T-cell (primary cell): ENCODE measurements at regions not wholly inside any gene's neighbourhood (a gene's known extent, or its start where the extent isn't known, plus 50 kb on each side); places are given as distances from the start of the nearest gene placed in this dataset.

Experiments used
- ATAC-seq, 4 experiments: fragments of 200-7000 bp in 3 of 4; fragments of 150-1000 bp in 1 of 4; cut with Tn5 transposase; replicated peaks in 1 of 4; 1 replicate in 3 of 4; 2 replicates in 1 of 4; pipeline ENCODE4 v1.10.0; 2021; ENCODE audit warnings: moderate library complexity in 3 of 4, mild to moderate bottlenecking in 2 of 4, moderate number of reproducible peaks in 1 of 4
- CTCF ChIA-PET, 2 donors: fragments of 300-600 bp; sonication (Branson Sonifier 250); formaldehyde crosslinking; loops; one replicate each; lab custom pipeline; 2022; ENCODE audit warnings: antibody characterized with exemption in 2 of 2; lab: Charles Lee
- POLR2A ChIA-PET, 2 donors: fragments of 300-600 bp; sonication (Branson Sonifier 250); formaldehyde crosslinking; loops; one replicate each; lab custom pipeline; 2022; ENCODE audit warnings: antibody characterized with exemption in 2 of 2; lab: Charles Lee
- DNase-seq, 35 experiments: peaks; one replicate each; pipeline versions ENCODE4 v3.0.0 to v3.0.0-alpha.2; 2013 to 2023
- H3K27ac ChIP-seq: one replicate; pipeline ENCODE4 v1.5.1; 2013; ENCODE audit warnings: low read length
- H3K27me3 ChIP-seq, 2 experiments: replicated peaks in 1 of 2; 1 replicate in 1 of 2; 2 replicates in 1 of 2; pipeline versions ENCODE4 v1.6.1 to v1.7.0; 2013; ENCODE audit warnings: low read length in 1 of 2, mixed read lengths in 1 of 2; ENCODE audit not compliant: control insufficient read depth in 2 of 2, insufficient read depth in 2 of 2; ENCODE audit errors: extremely low read depth in 1 of 2
- H3K36me3 ChIP-seq, 2 donors: 1 replicate in 1 of 2; 2 replicates in 1 of 2; pipeline versions ENCODE4 v1.6.1 to v1.7.0; 2013; ENCODE audit warnings: low read length in 1 of 2; ENCODE audit not compliant: control insufficient read depth in 2 of 2, insufficient read depth in 1 of 2; ENCODE audit errors: extremely low read depth in 1 of 2
- H3K4me1 ChIP-seq, 2 experiments: 1 replicate in 1 of 2; 2 replicates in 1 of 2; pipeline versions ENCODE4 v1.6.1 to v1.7.0; 2013; ENCODE audit warnings: low read length in 2 of 2, mixed read lengths in 1 of 2; ENCODE audit not compliant: insufficient read depth in 2 of 2, control insufficient read depth in 1 of 2; ENCODE audit errors: extremely low read depth in 1 of 2
- H3K4me3 ChIP-seq, 2 donors: 1 replicate in 1 of 2; 2 replicates in 1 of 2; pipeline versions ENCODE4 v1.5.1 to v1.7.0; 2013; ENCODE audit warnings: mild to moderate bottlenecking in 2 of 2, low read length in 1 of 2, moderate library complexity in 1 of 2; ENCODE audit not compliant: control insufficient read depth in 1 of 2; ENCODE audit errors: extremely low read depth in 1 of 2
- H3K9me3 ChIP-seq: 2 replicates; pipeline ENCODE4 v1.7.0; 2013
- H3K27ac Mint-ChIP-seq, 2 donors: one replicate each; pipeline ENCODE4 v1.8.0; 2020 to 2021; ENCODE audit warnings: mild to moderate bottlenecking in 2 of 2, mixed read lengths in 2 of 2
- H3K27me3 Mint-ChIP-seq, 2 donors: one replicate each; pipeline ENCODE4 v1.8.0; 2021 to 2022; ENCODE audit warnings: mixed read lengths in 2 of 2
- H3K36me3 Mint-ChIP-seq: one replicate; pipeline ENCODE4 v1.8.0; 2021; ENCODE audit warnings: mixed read lengths
- H3K4me1 Mint-ChIP-seq, 3 donors: one replicate each; pipeline ENCODE4 v1.8.0; 2020 to 2022; ENCODE audit warnings: mixed read lengths in 3 of 3, mild to moderate bottlenecking in 1 of 3
- H3K4me3 Mint-ChIP-seq, 3 donors: one replicate each; pipeline ENCODE4 v1.8.0; 2020 to 2022; ENCODE audit warnings: mild to moderate bottlenecking in 3 of 3, mixed read lengths in 3 of 3, moderate library complexity in 3 of 3
- H3K9me3 Mint-ChIP-seq, 3 donors: one replicate each; pipeline ENCODE4 v1.8.0; 2020 to 2022; ENCODE audit warnings: mixed read lengths in 3 of 3
- WGBS: methylation state at CpG from one replicate; pipeline ENCODE4 v1.1.5; 2013; ENCODE audit warnings: missing lambda C conversion rate; ENCODE audit not compliant: insufficient coverage; 5-methylcytosine and 5-hydroxymethylcytosine counted together

DNA sequence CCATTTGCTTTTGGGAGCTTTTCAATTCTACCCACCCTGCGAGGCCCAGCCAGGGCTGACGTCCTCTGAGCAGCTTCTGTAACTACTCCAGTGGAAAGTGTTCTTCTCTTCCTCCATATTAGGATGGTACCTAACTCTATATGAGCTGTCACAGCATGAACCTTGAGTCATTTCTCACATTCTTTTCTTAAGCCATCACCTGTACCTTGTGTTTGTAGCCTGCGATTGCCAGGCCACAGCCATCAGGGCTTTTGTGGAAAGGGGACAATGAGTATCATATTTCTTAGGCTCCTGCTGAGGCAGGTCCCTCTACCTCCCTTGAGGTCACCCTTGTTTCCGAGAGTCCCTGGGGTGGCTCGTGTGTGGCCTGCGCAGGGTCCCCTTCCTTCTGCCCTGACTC lies 144.5 kb upstream of the DLX2 start:
- Histone ChIP-seq H3K27me3 (peaks cover 0 to 7% of the 10 kb centered on the region in 2 experiments), H3K36me3 (no peaks in the 10 kb centered on the region), H3K27ac (no peak overlapping the region), H3K9me3 (no peaks in the 10 kb centered on the region), H3K4me3 (no peak overlapping the region), H3K4me1 (peaks cover 0 to 6% of the 10 kb centered on the region in 2 experiments)
- H3K4me1 Mint-ChIP-seq = peaks cover 10 to 17% (median 14%) of the 10 kb centered on the region in 3 donors
- no peak overlapping the region for H3K4me3 Mint-ChIP-seq
- ChIA-PET CTCF (interaction anchor here in 1 of 2 donors (0.6 kb wide), 1 partner anchor 44 kb away, joined by 5 read pairs; no protein-coding TSS in a partner anchor), POLR2A (no interaction called here)
- DNase-seq (no peak), ATAC-seq (no peak)
- no peaks in the 10 kb centered on the region for H3K36me3 Mint-ChIP-seq
- WGBS = 95% methylated on average over 5 of the region's 6 CpGs
- H3K9me3 Mint-ChIP-seq = no peaks in the 10 kb centered on the region
- no peaks in the 10 kb centered on the region for H3K27me3 Mint-ChIP-seq
- no peak overlapping the region for H3K27ac Mint-ChIP-seq

DNA sequence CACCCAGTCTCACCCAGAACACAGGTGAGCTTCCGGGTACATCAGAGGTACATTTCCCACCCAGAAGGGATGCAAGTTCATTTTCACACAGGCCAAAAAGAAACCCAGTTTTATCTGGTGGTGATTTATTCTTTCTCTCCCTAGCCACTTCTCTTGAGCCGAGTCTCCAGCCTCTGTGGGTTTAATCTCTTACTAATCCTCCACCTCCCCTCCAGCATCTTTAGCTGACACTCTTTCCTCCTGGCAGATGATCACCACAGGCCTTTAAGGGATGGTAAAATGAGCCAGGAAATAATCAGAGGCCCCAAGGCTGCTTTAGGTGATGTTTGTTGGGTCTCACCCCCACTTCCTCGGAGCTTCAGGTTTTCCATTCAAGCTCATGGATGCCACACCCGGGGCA lies 145.7 kb upstream of the DLX2 start:
- POLR2A ChIA-PET = interaction anchor here in 1 of 2 donors (0.7 kb wide), 1 partner anchor 9 kb away, joined by 3 read pairs; no protein-coding TSS in a partner anchor

DNA sequence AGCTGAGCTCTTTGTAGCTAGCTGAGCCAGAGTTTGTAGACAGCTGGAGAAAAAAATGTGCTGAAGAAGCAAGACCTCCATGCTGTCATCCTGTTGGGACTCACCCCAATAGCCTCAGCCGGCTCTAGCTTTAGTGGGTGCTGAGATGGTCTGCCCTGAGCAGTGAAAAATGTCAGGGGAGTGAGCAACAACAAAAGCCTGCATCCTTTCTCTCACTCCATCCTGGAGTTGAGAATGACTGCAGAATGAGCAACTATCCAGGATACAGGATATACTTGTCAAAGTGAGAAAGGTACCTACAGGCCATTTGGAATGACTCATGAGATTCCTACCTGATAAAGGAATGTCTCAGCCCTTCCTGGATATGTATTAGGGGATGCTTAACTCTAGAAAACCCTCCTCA lies 146.1 kb upstream of the DLX2 start:
- no peak for ATAC-seq
- WGBS = 100% methylated on average over 1 of the region's 1 CpG
- peaks cover 0 to 7% of the 10 kb centered on the region in 2 experiments for H3K27me3 ChIP-seq
- H3K4me1 Mint-ChIP-seq = peaks cover 7 to 25% (median 23%) of the 10 kb centered on the region in 3 donors
- no peak overlapping the region for H3K27ac ChIP-seq
- ChIA-PET POLR2A (interaction anchor here in 1 of 2 donors (0.7 kb wide), 1 partner anchor 10 kb away, joined by 3 read pairs; no protein-coding TSS in a partner anchor), CTCF (no interaction called here)
- no peaks in the 10 kb centered on the region for H3K9me3 ChIP-seq
- no peak overlapping the region for H3K4me3 ChIP-seq
- no peaks in the 10 kb centered on the region for H3K27me3 Mint-ChIP-seq
- H3K27ac Mint-ChIP-seq = no peak overlapping the region
- H3K36me3 ChIP-seq = no peaks in the 10 kb centered on the region
- H3K4me1 ChIP-seq = peaks cover 0 to 4% of the 10 kb centered on the region in 2 experiments
- H3K36me3 Mint-ChIP-seq = no peaks in the 10 kb centered on the region
- no peak overlapping the region for H3K4me3 Mint-ChIP-seq
- no peaks in the 10 kb centered on the region for H3K9me3 Mint-ChIP-seq
- no peak for DNase-seq

More for the DNA sequence above, 145.7 kb upstream of the DLX2 start:
- Mint-ChIP-seq H3K36me3 (no peaks in the 10 kb centered on the region), H3K4me1 (peaks cover 6 to 21% (median 19%) of the 10 kb centered on the region in 3 donors), H3K9me3 (no peaks in the 10 kb centered on the region), H3K27me3 (no peaks in the 10 kb centered on the region), H3K27ac (no peak overlapping the region), H3K4me3 (no peak overlapping the region)
- H3K27me3 ChIP-seq = peaks cover 0 to 7% of the 10 kb centered on the region in 2 experiments
- no peak overlapping the region for H3K4me3 ChIP-seq
- CTCF ChIA-PET = no interaction called here
- peaks cover 0 to 3% of the 10 kb centered on the region in 2 experiments for H3K4me1 ChIP-seq
- no peaks in the 10 kb centered on the region for H3K36me3 ChIP-seq
- H3K27ac ChIP-seq = no peak overlapping the region
- 100% methylated on average over 1 of the region's 4 CpGs for WGBS
- DNase-seq = no peak
- no peaks in the 10 kb centered on the region for H3K9me3 ChIP-seq
- no peak for ATAC-seq

DNA sequence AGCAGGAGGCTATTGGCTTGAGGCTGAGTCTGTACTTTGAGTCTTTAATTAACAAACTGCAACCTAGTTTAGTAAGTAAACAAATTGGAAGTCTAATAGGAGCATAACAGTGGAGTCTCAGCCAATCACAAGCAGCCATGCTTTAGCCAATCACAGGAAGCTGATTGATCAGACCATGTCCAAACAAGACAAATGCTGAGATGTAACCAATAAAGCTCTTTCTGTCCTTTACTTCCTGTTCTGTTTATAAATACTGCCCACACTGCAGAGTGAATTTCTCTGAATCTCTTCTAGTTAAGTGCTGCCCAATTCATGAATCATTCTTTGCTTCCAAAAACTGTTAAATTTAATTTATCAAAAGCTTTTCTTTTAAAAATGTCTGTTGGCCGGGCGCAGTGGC lies 146.6 kb upstream of the DLX2 start:
- no peak for ATAC-seq
- peaks cover 13 to 31% (median 28%) of the 10 kb centered on the region in 3 donors for H3K4me1 Mint-ChIP-seq
- no peaks in the 10 kb centered on the region for H3K27me3 Mint-ChIP-seq
- H3K27ac Mint-ChIP-seq = no peak overlapping the region
- Histone ChIP-seq H3K4me3 (no peak overlapping the region), H3K27ac (no peak overlapping the region), H3K4me1 (peaks cover 3 to 4% of the 10 kb centered on the region in 2 experiments), H3K27me3 (peaks cover 0 to 7% of the 10 kb centered on the region in 2 experiments), H3K9me3 (no peaks in the 10 kb centered on the region), H3K36me3 (no peaks in the 10 kb centered on the region)
- no CpG with 5 or more reads among the region's 2 CpGs for WGBS
- no peaks in the 10 kb centered on the region for H3K9me3 Mint-ChIP-seq
- H3K36me3 Mint-ChIP-seq = no peaks in the 10 kb centered on the region
- no peak for DNase-seq
- ChIA-PET CTCF (no interaction called here), POLR2A (no interaction called here)
- no peak overlapping the region for H3K4me3 Mint-ChIP-seq

DNA sequence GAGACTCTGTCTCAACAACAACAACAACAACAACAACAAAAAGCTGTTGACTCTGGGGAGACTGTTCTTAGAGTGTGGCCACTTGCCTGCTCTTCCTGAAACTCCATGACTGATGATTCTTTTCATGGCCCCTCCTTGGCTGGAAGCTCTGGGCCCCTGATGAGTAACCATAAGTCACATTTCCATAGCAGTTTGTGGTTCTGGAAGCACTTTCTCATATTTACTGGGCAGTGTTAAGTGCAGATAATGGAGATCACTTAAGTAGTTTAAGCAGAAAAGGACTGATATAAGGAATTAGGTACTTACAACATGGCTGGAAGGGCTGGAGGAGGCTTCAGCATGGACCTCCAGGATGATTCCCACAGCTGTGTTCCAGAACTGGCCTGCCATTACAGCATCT lies 147.3 kb upstream of the DLX2 start:
- POLR2A ChIA-PET = no interaction called here
- Histone ChIP-seq H3K36me3 (no peaks in the 10 kb centered on the region), H3K9me3 (no peaks in the 10 kb centered on the region), H3K27ac (no peak overlapping the region), H3K4me1 (peaks cover 3 to 4% of the 10 kb centered on the region in 2 experiments), H3K27me3 (peaks cover 0 to 7% of the 10 kb centered on the region in 2 experiments), H3K4me3 (no peak overlapping the region)
- peaks cover 14 to 36% (median 29%) of the 10 kb centered on the region in 3 donors for H3K4me1 Mint-ChIP-seq
- ATAC-seq (no peak), DNase-seq (no peak)
- H3K36me3 Mint-ChIP-seq = no peaks in the 10 kb centered on the region
- H3K27me3 Mint-ChIP-seq = no peaks in the 10 kb centered on the region
- no peaks in the 10 kb centered on the region for H3K9me3 Mint-ChIP-seq
- H3K4me3 Mint-ChIP-seq = no peak overlapping the region
- H3K27ac Mint-ChIP-seq = no peak overlapping the region
- CTCF ChIA-PET = no interaction called here

DNA sequence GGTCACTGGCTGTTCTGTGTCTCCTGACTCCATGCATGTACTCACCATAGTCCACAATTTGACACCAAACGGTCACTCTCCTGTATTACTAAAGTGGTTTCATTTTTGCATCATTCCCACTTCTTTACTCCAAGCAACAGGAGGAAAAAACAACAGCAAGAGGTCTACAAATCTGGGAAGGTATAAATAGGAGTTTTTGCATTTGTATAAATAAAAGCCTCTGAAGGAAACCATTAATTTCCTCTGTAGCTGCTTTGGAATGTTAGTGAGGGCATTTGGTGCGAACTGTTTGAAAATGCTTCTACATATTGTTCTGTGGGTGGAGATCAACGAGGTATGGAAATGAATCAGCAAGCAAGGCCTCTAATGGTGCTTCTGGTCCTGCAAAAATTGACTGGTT lies 148.5 kb upstream of the DLX2 start:
- Mint-ChIP-seq H3K9me3 (no peaks in the 10 kb centered on the region), H3K4me3 (no peak overlapping the region), H3K27me3 (no peaks in the 10 kb centered on the region), H3K4me1 (peaks cover 14 to 36% (median 29%) of the 10 kb centered on the region in 3 donors), H3K27ac (no peak overlapping the region), H3K36me3 (no peaks in the 10 kb centered on the region)
- Histone ChIP-seq H3K27ac (no peak overlapping the region), H3K9me3 (no peaks in the 10 kb centered on the region), H3K27me3 (peaks cover 0 to 7% of the 10 kb centered on the region in 2 experiments), H3K4me3 (no peak overlapping the region), H3K4me1 (peaks cover 3 to 4% of the 10 kb centered on the region in 2 experiments), H3K36me3 (no peaks in the 10 kb centered on the region)
- POLR2A ChIA-PET = no interaction called here
- no peak for ATAC-seq
- WGBS = 50% methylated on average over 2 of the region's 3 CpGs
- CTCF ChIA-PET = no interaction called here
- no peak for DNase-seq

DNA sequence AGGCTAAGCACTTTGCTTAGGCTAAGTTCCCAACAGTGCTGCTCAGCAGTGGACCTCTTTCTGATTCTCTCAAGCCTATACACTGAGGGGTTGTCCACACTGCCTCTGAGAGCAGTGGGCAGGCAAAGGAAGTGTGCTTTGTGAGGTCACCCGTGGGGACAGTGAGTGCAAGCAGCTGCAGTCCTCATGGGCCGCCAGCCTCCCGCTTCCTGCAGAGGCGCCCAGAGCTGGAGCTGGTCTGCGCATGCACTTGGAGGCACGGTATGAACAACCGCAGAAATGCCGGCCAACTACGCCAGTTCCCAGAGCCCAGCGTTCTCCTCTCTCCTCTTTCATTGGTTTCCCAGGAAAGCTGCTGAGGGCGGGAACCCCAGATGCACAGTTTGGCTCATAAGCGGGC lies 149.5 kb upstream of the DLX2 start:
- Histone ChIP-seq H3K27me3 (peaks cover 0 to 5% of the 10 kb centered on the region in 2 experiments), H3K36me3 (no peaks in the 10 kb centered on the region), H3K9me3 (no peaks in the 10 kb centered on the region), H3K4me3 (no peak overlapping the region), H3K4me1 (peaks cover 3 to 4% of the 10 kb centered on the region in 2 experiments), H3K27ac (no peak overlapping the region)
- H3K4me3 Mint-ChIP-seq = no peak overlapping the region
- H3K9me3 Mint-ChIP-seq = no peaks in the 10 kb centered on the region
- H3K27me3 Mint-ChIP-seq = no peaks in the 10 kb centered on the region
- DNase-seq = no peak
- H3K36me3 Mint-ChIP-seq = no peaks in the 10 kb centered on the region
- POLR2A ChIA-PET = no interaction called here
- H3K27ac Mint-ChIP-seq = no peak overlapping the region
- WGBS = 98% methylated on average over 10 of the region's 12 CpGs
- CTCF ChIA-PET = no interaction called here
- peaks cover 14 to 34% (median 26%) of the 10 kb centered on the region in 3 donors for H3K4me1 Mint-ChIP-seq
- ATAC-seq = no peak
